PC-9 (cell line): ENCODE measurements at regions not wholly inside any gene's neighbourhood (a gene's known extent, or its start where the extent isn't known, plus 50 kb on each side); places are given as distances from the start of the nearest gene placed in this dataset.

ENCODE experiments used
- CTCF ChIP-seq: fragments of 200-600 bp; sonication (generic); conservative IDR thresholded peaks from 2 replicates; pipeline ENCODE4 v1.6.1; 2017; ENCODE audit warnings: mixed run types, antibody characterized with exemption, mild to moderate bottlenecking, moderate library complexity
- EZH2 ChIP-seq: fragments of 200-600 bp; sonication (generic); IDR thresholded peaks from 2 replicates; pipeline ENCODE4 v1.8.0; 2017; ENCODE audit warnings: antibody characterized with exemption, low read depth

GRCh38 chr3:106014971-106015370 lies 146.2 kb upstream of the CBLB start:
- TF ChIP-seq CTCF (no peak), EZH2 (no peak)
